DND-41 (cell line): ENCODE measurements at regions not wholly inside any gene's neighbourhood (a gene's known extent, or its start where the extent isn't known, plus 50 kb on each side); places are given as distances from the start of the nearest gene placed in this dataset.

Source experiments
- EZH2 ChIP-seq: IDR thresholded peaks from 3 replicates; pipeline ENCODE4 v1.6.1; 2012; ENCODE audit warnings: borderline replicate concordance, low read depth, mild to moderate bottlenecking, moderate library complexity, low read length, inconsistent platforms; ENCODE audit not compliant: severe bottlenecking
- TF ChIP-seq, protein P1 (sequence below): IDR thresholded peaks from 2 replicates; pipeline ENCODE4 v1.5.1; 2012; ENCODE audit warnings: borderline replicate concordance, low read length, moderate library complexity, mild to moderate bottlenecking; ENCODE audit not compliant: poor library complexity, severe bottlenecking; ENCODE audit errors: extremely low read depth

DNA sequence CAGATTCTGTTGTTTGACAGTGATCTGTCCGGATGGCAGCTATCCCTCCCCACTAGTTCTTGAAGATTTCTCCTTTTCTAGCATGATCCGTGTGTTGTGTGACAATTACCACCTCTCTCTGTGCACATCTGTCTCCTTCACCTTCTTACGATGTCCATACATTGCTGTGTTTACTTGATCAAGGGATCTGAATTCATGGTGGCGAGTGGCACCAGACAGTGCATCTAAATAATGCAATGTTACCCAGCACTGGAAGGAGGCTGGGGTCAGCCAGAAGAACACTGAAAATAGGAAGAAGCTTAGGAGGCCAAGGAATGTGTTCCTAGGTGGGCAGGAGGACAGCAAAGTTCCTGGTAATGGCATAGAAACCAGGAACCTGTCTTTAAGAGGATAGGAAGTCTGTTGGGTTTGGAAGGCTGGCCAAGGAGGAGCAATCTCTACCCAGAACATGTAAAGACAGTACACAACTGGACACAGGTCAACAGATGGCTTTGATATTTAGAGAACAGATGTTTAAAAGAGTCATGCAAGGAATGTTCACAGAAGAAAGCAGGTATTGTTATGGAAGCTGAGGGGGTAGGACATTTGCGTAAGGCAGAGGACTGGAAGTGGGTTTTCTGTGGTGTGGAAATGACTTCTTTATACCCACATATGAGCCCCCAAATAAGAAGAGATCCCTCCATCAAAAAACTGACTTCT lies 126.4 kb downstream of the HRH4 start:
- TF ChIP-seq, protein P1, sequence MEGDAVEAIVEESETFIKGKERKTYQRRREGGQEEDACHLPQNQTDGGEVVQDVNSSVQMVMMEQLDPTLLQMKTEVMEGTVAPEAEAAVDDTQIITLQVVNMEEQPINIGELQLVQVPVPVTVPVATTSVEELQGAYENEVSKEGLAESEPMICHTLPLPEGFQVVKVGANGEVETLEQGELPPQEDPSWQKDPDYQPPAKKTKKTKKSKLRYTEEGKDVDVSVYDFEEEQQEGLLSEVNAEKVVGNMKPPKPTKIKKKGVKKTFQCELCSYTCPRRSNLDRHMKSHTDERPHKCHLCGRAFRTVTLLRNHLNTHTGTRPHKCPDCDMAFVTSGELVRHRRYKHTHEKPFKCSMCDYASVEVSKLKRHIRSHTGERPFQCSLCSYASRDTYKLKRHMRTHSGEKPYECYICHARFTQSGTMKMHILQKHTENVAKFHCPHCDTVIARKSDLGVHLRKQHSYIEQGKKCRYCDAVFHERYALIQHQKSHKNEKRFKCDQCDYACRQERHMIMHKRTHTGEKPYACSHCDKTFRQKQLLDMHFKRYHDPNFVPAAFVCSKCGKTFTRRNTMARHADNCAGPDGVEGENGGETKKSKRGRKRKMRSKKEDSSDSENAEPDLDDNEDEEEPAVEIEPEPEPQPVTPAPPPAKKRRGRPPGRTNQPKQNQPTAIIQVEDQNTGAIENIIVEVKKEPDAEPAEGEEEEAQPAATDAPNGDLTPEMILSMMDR: no peak
- no peak for TF ChIP-seq EZH2
